ENCODE measurements at regions not wholly inside any gene's neighbourhood (a gene's known extent, or its start where the extent isn't known, plus 50 kb on each side); places are given as distances from the start of the nearest gene placed in this dataset.

GRCh38 chr13:47046706-47047105 lies 149.9 kb upstream of the HTR2A start:
- TF ChIP-seq CTCF (IDR thresholded peaks at IDR 0.05), result no peak

- no peak for TF ChIP-seq CTCF (IDR thresholded peaks at IDR 0.05)
Measured at GRCh38 chr13:47044842-47045241, 148.0 kb upstream of the HTR2A start.

- no peak for TF ChIP-seq CTCF (IDR thresholded peaks at IDR 0.05)
Measured at GRCh38 chr13:47039106-47039505, 142.3 kb upstream of the HTR2A start.

GRCh38 chr13:47038188-47038587 lies 141.3 kb upstream of the HTR2A start:
- no peak for TF ChIP-seq CTCF (IDR thresholded peaks at IDR 0.05)

- TF ChIP-seq CTCF (IDR thresholded peaks at IDR 0.05), result no peak
Measured at GRCh38 chr13:47036294-47037008, 139.6 kb upstream of the HTR2A start.

GRCh38 chr13:47033216-47033615 lies 136.4 kb upstream of the HTR2A start:
- TF ChIP-seq CTCF (IDR thresholded peaks at IDR 0.05), result no peak

- no peak for TF ChIP-seq CTCF (IDR thresholded peaks at IDR 0.05)
Measured at GRCh38 chr13:47027780-47028437, 131.1 kb upstream of the HTR2A start.
